ENCODE measurements at regions not wholly inside any gene's neighbourhood (a gene's known extent, or its start where the extent isn't known, plus 50 kb on each side); places are given as distances from the start of the nearest gene placed in this dataset.

DNA sequence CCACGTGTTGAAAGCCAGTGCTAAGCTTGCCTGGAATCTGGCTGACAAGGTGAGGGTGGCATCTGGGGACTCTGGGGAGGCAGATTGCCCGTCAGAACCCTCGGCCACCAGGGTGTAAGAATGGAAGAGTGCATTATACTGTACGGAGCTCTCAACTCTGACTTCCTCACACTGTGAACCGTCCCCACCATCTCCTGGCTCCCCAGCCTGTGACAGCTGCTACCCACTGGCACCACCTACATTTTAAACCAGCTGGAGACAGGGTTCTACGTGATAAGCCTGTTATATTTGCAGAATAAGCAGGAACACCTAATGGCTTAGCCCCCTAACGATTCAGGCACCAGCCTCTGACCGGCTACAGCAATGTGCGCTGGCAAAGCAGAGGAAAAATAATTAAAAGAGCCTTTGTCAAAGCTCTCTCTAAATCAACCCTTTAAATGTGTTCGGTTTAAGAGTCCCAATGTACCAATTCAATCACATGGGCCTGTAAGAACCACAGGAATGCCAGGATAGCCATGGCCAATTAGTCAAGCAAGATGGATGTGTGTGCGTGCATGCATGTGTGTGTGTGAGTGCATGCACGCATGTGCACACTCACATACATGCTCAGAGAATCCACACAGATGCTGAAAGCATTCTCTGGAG, 89.1 kb upstream of the TAB2 start:
- H3K36me3 ChIP-seq (ENCODE audit: control insufficient read depth, insufficient read depth, low read length): no peaks in the 10 kb centered on the region
- no peaks in the 10 kb centered on the region for H3K9me3 ChIP-seq (ENCODE audit: control insufficient read depth, insufficient read depth, low read length)
- no peak overlapping the region for H3K4me3 ChIP-seq (ENCODE audit: low read depth, low read length)
- peak in 3 of 6 donors; percentile 40 to 94 (median 77) for DNase-seq (ENCODE audit: low read depth in 4 of 6, low spot score in 6 of 6)
- no peaks in the 10 kb centered on the region for H3K27me3 ChIP-seq (ENCODE audit: control insufficient read depth, insufficient read depth, low read length)
- H3K4me1 ChIP-seq (ENCODE audit: control insufficient read depth, insufficient read depth, low read length): peaks cover 40% of the 10 kb centered on the region
- 12% methylated on average over 5 of the region's 12 CpGs for WGBS (ENCODE audit: insufficient coverage)
- H3K27ac ChIP-seq (ENCODE audit: low read depth, low read length): peak overlapping the region; percentile 84

DNA sequence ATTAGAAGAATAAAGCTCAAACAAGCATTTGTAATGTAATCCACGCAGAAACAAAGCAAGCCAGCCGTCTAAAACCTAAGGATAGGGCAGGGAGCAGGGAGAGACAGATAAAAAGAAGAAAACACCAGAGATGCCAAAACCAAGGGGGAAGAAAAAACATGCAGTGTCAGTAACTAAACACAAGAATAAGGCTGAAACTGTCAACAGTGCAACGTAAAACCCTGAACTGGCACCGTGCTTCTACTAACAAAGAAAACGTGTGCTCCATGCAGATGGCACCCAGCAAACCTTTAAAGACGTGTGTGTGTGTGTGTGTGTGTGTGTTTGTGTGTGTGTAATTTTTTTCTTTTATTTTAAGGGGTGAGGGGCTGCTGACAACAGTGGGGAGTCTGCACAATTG, 88.4 kb upstream of the TAB2 start:
- Histone ChIP-seq H3K36me3 (ENCODE audit: control insufficient read depth, insufficient read depth, low read length) (no peaks in the 10 kb centered on the region), H3K4me3 (ENCODE audit: low read depth, low read length) (no peak overlapping the region), H3K27ac (ENCODE audit: low read depth, low read length) (peak overlapping the region; percentile 84), H3K27me3 (ENCODE audit: control insufficient read depth, insufficient read depth, low read length) (no peaks in the 10 kb centered on the region), H3K4me1 (ENCODE audit: control insufficient read depth, insufficient read depth, low read length) (peaks cover 40% of the 10 kb centered on the region), H3K9me3 (ENCODE audit: control insufficient read depth, insufficient read depth, low read length) (no peaks in the 10 kb centered on the region)
- peak in 1 of 6 donors; percentile 80 for DNase-seq (ENCODE audit: low read depth in 4 of 6, low spot score in 6 of 6)
- WGBS (ENCODE audit: insufficient coverage): 45% methylated on average over 4 of the region's 6 CpGs

DNA sequence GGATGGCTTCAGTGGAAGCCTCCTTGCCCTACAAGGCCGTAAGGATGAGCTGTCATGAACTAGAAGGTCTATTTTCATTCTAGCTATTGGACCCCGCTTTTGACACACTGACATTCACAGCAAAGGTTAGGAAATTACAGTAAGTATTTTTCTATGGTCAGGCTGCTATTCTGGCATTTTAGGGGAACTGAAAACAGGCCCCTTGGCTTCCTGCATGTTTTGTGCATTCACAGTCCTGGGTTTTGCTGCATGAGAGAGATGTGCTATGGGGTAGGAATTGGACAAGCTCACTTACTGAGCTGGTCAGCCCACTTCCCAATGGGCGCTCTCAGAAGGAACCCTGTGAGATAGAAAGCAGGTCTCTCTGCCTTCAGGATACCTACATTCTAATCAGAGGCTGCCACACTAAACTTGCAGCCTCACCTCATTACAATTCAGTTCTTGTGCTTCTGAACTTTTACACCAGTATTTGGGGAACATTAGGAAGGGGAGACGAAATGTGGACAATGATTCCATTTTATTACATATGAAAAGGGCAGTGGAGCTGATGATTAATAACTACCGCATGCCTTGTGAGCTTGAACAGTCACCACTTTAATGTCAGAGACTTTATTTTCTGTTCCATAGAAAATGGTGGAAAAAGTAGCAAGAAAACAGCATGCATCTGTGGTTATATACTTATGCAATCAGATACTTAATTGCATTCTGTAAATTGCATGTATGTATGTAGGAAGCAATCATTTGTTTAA, 86.6 kb upstream of the TAB2 start:
- no CpG with 5 or more reads among the region's 5 CpGs for WGBS (ENCODE audit: insufficient coverage)
- DNase-seq (ENCODE audit: low read depth in 4 of 6, low spot score in 6 of 6): no peak
- no peak overlapping the region for H3K4me3 ChIP-seq (ENCODE audit: low read depth, low read length)
- H3K36me3 ChIP-seq (ENCODE audit: control insufficient read depth, insufficient read depth, low read length): no peaks in the 10 kb centered on the region
- H3K4me1 ChIP-seq (ENCODE audit: control insufficient read depth, insufficient read depth, low read length): peaks cover 42% of the 10 kb centered on the region
- peak overlapping the region; percentile 61 for H3K27ac ChIP-seq (ENCODE audit: low read depth, low read length)
- H3K9me3 ChIP-seq (ENCODE audit: control insufficient read depth, insufficient read depth, low read length): no peaks in the 10 kb centered on the region
- H3K27me3 ChIP-seq (ENCODE audit: control insufficient read depth, insufficient read depth, low read length): no peaks in the 10 kb centered on the region

DNA sequence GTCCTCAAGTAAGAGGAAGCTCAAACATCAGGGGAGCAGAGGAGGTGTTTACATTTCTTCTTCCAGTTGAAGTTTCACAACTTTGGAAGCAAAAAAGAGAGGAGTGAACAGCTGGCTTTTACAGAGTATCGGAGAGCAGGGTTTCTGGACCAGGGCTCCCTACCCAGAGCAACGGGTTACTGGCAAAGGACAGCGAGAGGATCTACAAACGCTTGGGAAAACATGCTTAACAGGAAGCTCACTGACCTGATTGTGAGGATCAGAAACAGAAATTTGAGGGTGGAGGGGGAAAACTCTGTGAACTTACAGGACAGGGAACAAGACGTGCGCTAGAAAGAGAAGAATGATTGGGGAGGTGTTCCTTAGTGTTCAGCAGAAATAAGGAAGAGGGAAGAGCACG, 85.7 kb upstream of the TAB2 start:
- no peaks in the 10 kb centered on the region for H3K36me3 ChIP-seq (ENCODE audit: control insufficient read depth, insufficient read depth, low read length)

DNA sequence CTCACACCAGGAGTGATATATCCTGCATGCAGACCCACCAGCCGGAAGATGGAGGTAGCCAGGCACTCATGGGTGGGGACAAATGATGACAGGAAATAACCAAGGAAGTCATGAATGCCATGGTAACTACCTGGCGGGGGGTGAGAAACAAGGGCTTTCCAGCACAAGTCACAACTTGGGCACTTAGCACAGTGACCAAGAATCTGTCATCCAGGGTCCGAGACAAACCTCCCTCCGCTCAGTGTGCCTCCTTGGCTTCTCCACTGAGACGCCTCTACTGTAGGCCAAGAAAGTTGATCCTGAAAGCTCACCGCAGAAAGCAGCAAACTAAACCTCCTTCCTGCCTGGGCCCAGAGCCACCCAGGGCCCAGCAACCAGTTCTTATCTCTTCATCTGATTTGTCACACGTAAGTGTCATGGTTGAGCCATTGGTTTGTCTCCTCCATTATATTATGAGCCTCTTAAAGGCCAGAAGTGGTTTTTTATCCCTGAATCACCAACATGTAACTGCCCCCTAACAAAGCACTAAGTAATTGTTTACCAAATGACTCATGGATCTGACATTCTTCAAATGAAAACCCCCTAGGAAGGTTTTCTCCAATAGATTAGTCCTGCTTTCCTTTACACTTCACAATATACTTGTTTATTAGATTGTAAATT, 84.3 kb upstream of the TAB2 start:
- peaks cover 35% of the 10 kb centered on the region for H3K4me1 ChIP-seq (ENCODE audit: control insufficient read depth, insufficient read depth, low read length)
- WGBS (ENCODE audit: insufficient coverage): 84% methylated on average over 7 of the region's 7 CpGs
- no peak for DNase-seq (ENCODE audit: low read depth in 4 of 6, low spot score in 6 of 6)

More for the DNA sequence above, 85.7 kb upstream of the TAB2 start:
- Histone ChIP-seq H3K4me3 (ENCODE audit: low read depth, low read length) (no peak overlapping the region), H3K27me3 (ENCODE audit: control insufficient read depth, insufficient read depth, low read length) (no peaks in the 10 kb centered on the region), H3K9me3 (ENCODE audit: control insufficient read depth, insufficient read depth, low read length) (no peaks in the 10 kb centered on the region), H3K27ac (ENCODE audit: low read depth, low read length) (peak overlapping the region; percentile 62), H3K4me1 (ENCODE audit: control insufficient read depth, insufficient read depth, low read length) (peaks cover 37% of the 10 kb centered on the region)
- peak in 1 of 6 donors; percentile 62 for DNase-seq (ENCODE audit: low read depth in 4 of 6, low spot score in 6 of 6)
- 64% methylated on average over 5 of the region's 7 CpGs for WGBS (ENCODE audit: insufficient coverage)

DNA sequence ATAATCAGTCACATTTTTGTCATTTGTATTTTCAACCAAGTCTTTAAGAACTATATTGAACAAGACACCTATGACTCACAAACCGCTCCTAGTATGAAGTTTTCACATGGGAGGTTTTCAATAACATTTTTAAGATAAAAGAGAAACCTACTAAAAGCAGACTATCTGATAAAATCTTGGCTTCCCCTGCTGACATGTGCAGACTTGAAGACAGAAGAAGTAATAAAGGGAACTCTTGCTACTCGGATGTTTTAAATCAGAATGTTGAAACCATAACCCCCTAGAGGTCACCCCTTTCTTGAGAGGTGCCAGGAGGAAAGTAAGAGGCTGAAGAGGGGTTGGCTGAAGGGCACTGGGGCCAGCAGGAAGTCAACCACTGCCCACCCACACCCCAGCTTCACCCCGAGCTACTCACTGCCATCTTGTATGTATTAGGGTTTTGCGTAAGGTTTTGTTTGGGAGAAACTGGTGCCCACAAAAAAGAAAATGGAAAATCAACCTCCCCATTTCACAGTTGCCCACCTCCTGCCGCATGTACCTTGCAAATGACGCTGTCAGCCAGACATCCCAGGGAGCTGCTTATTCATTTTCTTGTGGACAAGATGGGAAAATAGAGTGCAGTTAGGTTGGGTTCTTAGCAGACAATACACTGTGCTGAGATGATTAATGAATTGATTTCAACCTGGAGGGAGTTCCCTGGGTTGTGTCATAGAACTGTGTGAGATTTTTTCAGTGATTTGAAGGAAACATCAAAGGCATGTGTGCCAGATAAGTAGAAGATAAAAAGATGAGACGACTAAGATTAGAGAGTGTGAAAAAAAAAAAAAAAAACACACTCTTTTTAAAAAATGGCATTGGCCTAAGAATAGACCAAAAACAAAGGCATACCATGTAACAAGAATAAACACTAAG, 83.2 kb upstream of the TAB2 start:
- no CpG with 5 or more reads among the region's 7 CpGs for WGBS (ENCODE audit: insufficient coverage)
- Histone ChIP-seq H3K27ac (ENCODE audit: low read depth, low read length) (no peak overlapping the region), H3K4me1 (ENCODE audit: control insufficient read depth, insufficient read depth, low read length) (peaks cover 26% of the 10 kb centered on the region), H3K9me3 (ENCODE audit: control insufficient read depth, insufficient read depth, low read length) (no peaks in the 10 kb centered on the region), H3K4me3 (ENCODE audit: low read depth, low read length) (no peak overlapping the region), H3K27me3 (ENCODE audit: control insufficient read depth, insufficient read depth, low read length) (no peaks in the 10 kb centered on the region), H3K36me3 (ENCODE audit: control insufficient read depth, insufficient read depth, low read length) (no peaks in the 10 kb centered on the region)
- DNase-seq (ENCODE audit: low read depth in 4 of 6, low spot score in 6 of 6): no peak

More for the DNA sequence above, 84.3 kb upstream of the TAB2 start:
- H3K9me3 ChIP-seq (ENCODE audit: control insufficient read depth, insufficient read depth, low read length): no peaks in the 10 kb centered on the region
- no peak overlapping the region for H3K4me3 ChIP-seq (ENCODE audit: low read depth, low read length)
- no peaks in the 10 kb centered on the region for H3K27me3 ChIP-seq (ENCODE audit: control insufficient read depth, insufficient read depth, low read length)
- peak overlapping the region; percentile 62 for H3K27ac ChIP-seq (ENCODE audit: low read depth, low read length)
- no peaks in the 10 kb centered on the region for H3K36me3 ChIP-seq (ENCODE audit: control insufficient read depth, insufficient read depth, low read length)

DNA sequence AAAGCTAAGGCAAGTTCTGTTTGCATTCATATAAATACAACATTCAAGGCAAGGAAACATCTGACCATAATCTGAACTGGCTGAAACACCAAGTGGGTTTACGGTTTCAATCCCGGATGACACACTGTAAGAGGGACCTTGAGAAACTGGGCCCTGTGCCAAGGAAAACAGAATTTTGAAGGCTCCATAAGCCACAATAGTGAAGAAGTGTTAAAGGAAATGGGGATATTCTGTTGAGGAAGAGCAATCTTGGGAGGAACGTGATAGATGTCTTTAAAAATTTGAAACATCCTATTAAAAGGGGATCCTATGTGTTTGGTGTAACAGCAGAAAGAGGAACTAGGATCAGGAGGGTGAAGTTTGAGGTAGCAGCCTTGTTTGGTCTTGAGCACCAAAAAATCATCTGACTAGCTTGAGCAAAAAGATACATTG, 82.4 kb upstream of the TAB2 start:
- no peaks in the 10 kb centered on the region for H3K36me3 ChIP-seq (ENCODE audit: control insufficient read depth, insufficient read depth, low read length)
- peaks cover 23% of the 10 kb centered on the region for H3K4me1 ChIP-seq (ENCODE audit: control insufficient read depth, insufficient read depth, low read length)
- no peaks in the 10 kb centered on the region for H3K27me3 ChIP-seq (ENCODE audit: control insufficient read depth, insufficient read depth, low read length)
- H3K27ac ChIP-seq (ENCODE audit: low read depth, low read length): peak overlapping the region; percentile 50
- no peak overlapping the region for H3K4me3 ChIP-seq (ENCODE audit: low read depth, low read length)
- 74% methylated on average over 3 of the region's 3 CpGs for WGBS (ENCODE audit: insufficient coverage)
- DNase-seq (ENCODE audit: low read depth in 4 of 6, low spot score in 6 of 6): no peak
- H3K9me3 ChIP-seq (ENCODE audit: control insufficient read depth, insufficient read depth, low read length): no peaks in the 10 kb centered on the region

DNA sequence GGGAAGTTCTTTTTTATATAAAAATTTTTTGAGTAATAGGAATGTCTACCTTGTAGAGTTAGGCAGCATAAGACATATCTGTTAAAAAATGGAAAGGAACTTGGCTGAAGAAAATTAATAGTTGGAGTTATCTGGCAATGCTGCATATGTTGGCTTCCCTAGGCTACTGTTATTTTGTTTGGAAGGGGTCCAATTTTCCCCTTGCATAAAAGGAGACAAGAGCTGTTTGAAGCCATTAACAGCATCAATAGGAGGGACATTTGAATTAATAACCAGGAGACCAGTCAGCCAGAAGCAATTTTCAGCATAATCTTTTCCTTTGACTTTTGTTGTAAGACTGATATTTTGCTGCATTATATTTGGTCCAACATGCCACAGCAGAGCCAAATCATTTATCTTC, 80.9 kb upstream of the TAB2 start:
- peaks cover 23% of the 10 kb centered on the region for H3K4me1 ChIP-seq (ENCODE audit: control insufficient read depth, insufficient read depth, low read length)
- H3K9me3 ChIP-seq (ENCODE audit: control insufficient read depth, insufficient read depth, low read length): no peaks in the 10 kb centered on the region
- peak in 2 of 6 donors; percentile 86 to 87 for DNase-seq (ENCODE audit: low read depth in 4 of 6, low spot score in 6 of 6)

DNA sequence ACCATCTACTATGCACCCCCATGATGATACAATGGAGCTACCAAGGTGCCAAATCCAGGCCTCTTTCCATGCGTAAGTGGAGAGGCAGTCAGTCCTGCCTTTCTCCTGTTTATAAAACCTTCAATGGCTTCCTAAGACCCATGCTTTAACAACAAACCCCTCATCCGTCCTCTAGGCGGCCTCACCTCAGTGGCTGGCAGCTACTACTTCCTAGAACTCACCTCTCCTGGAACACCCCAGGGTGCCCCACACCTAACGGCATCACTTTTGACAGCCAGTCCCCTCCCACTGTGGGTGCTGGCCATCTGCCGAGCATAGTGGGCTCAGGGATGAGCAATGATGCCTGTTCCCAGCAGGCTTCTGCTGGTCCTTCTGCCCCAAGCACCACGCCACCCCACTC, 80.0 kb upstream of the TAB2 start:
- Histone ChIP-seq H3K9me3 (ENCODE audit: control insufficient read depth, insufficient read depth, low read length) (no peaks in the 10 kb centered on the region), H3K36me3 (ENCODE audit: control insufficient read depth, insufficient read depth, low read length) (no peaks in the 10 kb centered on the region), H3K4me1 (ENCODE audit: control insufficient read depth, insufficient read depth, low read length) (peaks cover 16% of the 10 kb centered on the region), H3K27ac (ENCODE audit: low read depth, low read length) (no peak overlapping the region), H3K27me3 (ENCODE audit: control insufficient read depth, insufficient read depth, low read length) (no peaks in the 10 kb centered on the region), H3K4me3 (ENCODE audit: low read depth, low read length) (no peak overlapping the region)
- no peak for DNase-seq (ENCODE audit: low read depth in 4 of 6, low spot score in 6 of 6)
- WGBS (ENCODE audit: insufficient coverage): 90% methylated on average over 6 of the region's 6 CpGs

More for the DNA sequence above, 80.9 kb upstream of the TAB2 start:
- no peak overlapping the region for H3K4me3 ChIP-seq (ENCODE audit: low read depth, low read length)
- H3K36me3 ChIP-seq (ENCODE audit: control insufficient read depth, insufficient read depth, low read length): no peaks in the 10 kb centered on the region
- H3K27ac ChIP-seq (ENCODE audit: low read depth, low read length): no peak overlapping the region
- no peaks in the 10 kb centered on the region for H3K27me3 ChIP-seq (ENCODE audit: control insufficient read depth, insufficient read depth, low read length)
